PC-3 (cell line): ENCODE measurements at regions not wholly inside any gene's neighbourhood (a gene's known extent, or its start where the extent isn't known, plus 50 kb on each side); places are given as distances from the start of the nearest gene placed in this dataset.

Experiments
- ATAC-seq: fragments of 200-7000 bp; cut with Tn5 transposase; 2 replicates; pipeline ENCODE4 v1.9.1; 2020; ENCODE audit warnings: mild to moderate bottlenecking, moderate library complexity
- BruUV-seq: library from RNA; stranded (reverse); fragments of 400-500 nt; replicated peaks from 2 replicates; lab custom pipeline; 2021; lab: Mats Ljungman, UMichigan
- CTCF ChIA-PET: fragments of 300-600 bp; sonication (Branson Sonifier 250); formaldehyde crosslinking; loops from one replicate; lab custom pipeline; 2022; ENCODE audit warnings: antibody characterized with exemption; lab: Charles Lee
- POLR2A ChIA-PET: fragments of 300-600 bp; sonication (Branson Sonifier 250); formaldehyde crosslinking; loops from one replicate; lab custom pipeline; 2022; ENCODE audit warnings: antibody characterized with exemption; ENCODE audit not compliant: unreplicated experiment; lab: Charles Lee
- DNase-seq: peaks from one replicate; pipeline ENCODE4 v3.0.0-alpha.2; 2015
- H2AFZ ChIP-seq: fragments of 300-600 bp; sonication (generic); 2 replicates; pipeline ENCODE4 v1.6.0; 2016; ENCODE audit warnings: antibody characterized with exemption, low read length
- H3F3A ChIP-seq: fragments of 300-600 bp; sonication (generic); one replicate; pipeline ENCODE4 v1.6.0; 2017; ENCODE audit warnings: antibody characterized with exemption, low read length, control low read depth, mild to moderate bottlenecking; ENCODE audit not compliant: unreplicated experiment
- H3K27ac ChIP-seq: fragments of 300-600 bp; sonication (generic); 2 replicates; pipeline ENCODE4 v1.5.1; 2016; ENCODE audit warnings: mild to moderate bottlenecking, low read length
- H3K27me3 ChIP-seq: fragments of 300-600 bp; sonication (generic); 2 replicates; pipeline ENCODE4 v1.6.1; 2016; ENCODE audit warnings: low read length, mixed read lengths
- H3K36me3 ChIP-seq: fragments of 300-600 bp; sonication (generic); 2 replicates; pipeline ENCODE4 v1.6.1; 2016; ENCODE audit warnings: low read depth, mixed run types, low read length, mixed read lengths
- H3K4me1 ChIP-seq: fragments of 300-600 bp; sonication (generic); 2 replicates; pipeline ENCODE4 v1.5.1; 2016; ENCODE audit warnings: low read length; ENCODE audit not compliant: insufficient read depth
- H3K4me2 ChIP-seq: fragments of 300-600 bp; sonication (generic); 2 replicates; pipeline ENCODE4 v1.6.0; 2016; ENCODE audit warnings: low read length
- H3K4me3 ChIP-seq: fragments of 300-600 bp; sonication (generic); 2 replicates; pipeline ENCODE4 v1.5.1; 2016; ENCODE audit warnings: mild to moderate bottlenecking, low read length, mixed read lengths
- H3K79me2 ChIP-seq: fragments of 300-600 bp; sonication (generic); 2 replicates; pipeline ENCODE4 v1.6.1; 2017; ENCODE audit warnings: low read length, mixed read lengths
- H3K9ac ChIP-seq: fragments of 300-600 bp; sonication (generic); 2 replicates; pipeline ENCODE4 v1.6.0; 2016; ENCODE audit warnings: mild to moderate bottlenecking, low read length
- H3K9me2 ChIP-seq: fragments of 300-600 bp; sonication (generic); replicated peaks from 2 replicates; pipeline ENCODE4 v1.6.1; 2016; ENCODE audit warnings: mixed run types, low read length, mixed read lengths
- H3K9me3 ChIP-seq: fragments of 300-600 bp; sonication (generic); 2 replicates; pipeline ENCODE4 v1.6.1; 2016; ENCODE audit warnings: low read length, mixed read lengths
- H4K20me1 ChIP-seq: fragments of 300-600 bp; sonication (generic); 2 replicates; pipeline ENCODE4 v1.6.1; 2016; ENCODE audit warnings: low read length, mixed read lengths
- EZH2 ChIP-seq: fragments of 300-600 bp; sonication (generic); IDR thresholded peaks from one replicate; pipeline ENCODE4 v1.6.1; 2017; ENCODE audit warnings: antibody characterized with exemption, mild to moderate bottlenecking, low read length; ENCODE audit not compliant: unreplicated experiment
- EZH2phosphoT487 ChIP-seq: fragments of 300-600 bp; sonication (generic); IDR thresholded peaks from 2 replicates; pipeline ENCODE4 v1.6.1; 2018; ENCODE audit warnings: mild to moderate bottlenecking, antibody characterized with exemption, low read length, borderline replicate concordance
- intact Hi-C: fragments of 100-400 bp; cut with micrococcal nuclease; formaldehyde crosslinking; loops from 2 replicates; pipeline ENCODE4 v1.9.0; 2023
- TF ChIP-seq, protein P1 (sequence below): fragments of 300-600 bp; sonication (generic); conservative IDR thresholded peaks from 2 replicates; pipeline ENCODE4 v1.5.1; 2017; ENCODE audit warnings: antibody characterized with exemption, low read depth, mild to moderate bottlenecking, low read length

- Histone ChIP-seq H4K20me1 (no peaks in the 10 kb centered on the region), H3K27ac (no peak overlapping the region), H3K36me3 (no peaks in the 10 kb centered on the region), H3K4me2 (no peak overlapping the region), H3K9me2 (no peaks in the 10 kb centered on the region), H3K79me2 (no peaks in the 10 kb centered on the region), H3K4me3 (no peak overlapping the region), H3K9ac (no peak overlapping the region), H3F3A (no peaks in the 10 kb centered on the region), H3K27me3 (no peaks in the 10 kb centered on the region), H3K4me1 (no peaks in the 10 kb centered on the region; the same call in 1 of the 2 replicates), H3K9me3 (no peaks in the 10 kb centered on the region), H2AFZ (no peak overlapping the region)
- CTCF ChIA-PET, result no interaction called here
- peak; percentile 12; the same call in 1 of the 2 replicates for ATAC-seq
- TF ChIP-seq EZH2phosphoT487 (no peak), EZH2 (no peak)
- TF ChIP-seq, protein P1, sequence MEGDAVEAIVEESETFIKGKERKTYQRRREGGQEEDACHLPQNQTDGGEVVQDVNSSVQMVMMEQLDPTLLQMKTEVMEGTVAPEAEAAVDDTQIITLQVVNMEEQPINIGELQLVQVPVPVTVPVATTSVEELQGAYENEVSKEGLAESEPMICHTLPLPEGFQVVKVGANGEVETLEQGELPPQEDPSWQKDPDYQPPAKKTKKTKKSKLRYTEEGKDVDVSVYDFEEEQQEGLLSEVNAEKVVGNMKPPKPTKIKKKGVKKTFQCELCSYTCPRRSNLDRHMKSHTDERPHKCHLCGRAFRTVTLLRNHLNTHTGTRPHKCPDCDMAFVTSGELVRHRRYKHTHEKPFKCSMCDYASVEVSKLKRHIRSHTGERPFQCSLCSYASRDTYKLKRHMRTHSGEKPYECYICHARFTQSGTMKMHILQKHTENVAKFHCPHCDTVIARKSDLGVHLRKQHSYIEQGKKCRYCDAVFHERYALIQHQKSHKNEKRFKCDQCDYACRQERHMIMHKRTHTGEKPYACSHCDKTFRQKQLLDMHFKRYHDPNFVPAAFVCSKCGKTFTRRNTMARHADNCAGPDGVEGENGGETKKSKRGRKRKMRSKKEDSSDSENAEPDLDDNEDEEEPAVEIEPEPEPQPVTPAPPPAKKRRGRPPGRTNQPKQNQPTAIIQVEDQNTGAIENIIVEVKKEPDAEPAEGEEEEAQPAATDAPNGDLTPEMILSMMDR, result no peak
- intact Hi-C loops, result no loop called here
- BruUV-seq, result no TSS peak
- no peak for DNase-seq
- POLR2A ChIA-PET, result no interaction called here
Observed at GRCh38 chr6:82612475-82613039, 248.9 kb downstream of the TPBG start.

GRCh38 chr6:82614518-82614917, 250.9 kb downstream of the TPBG start:
- Histone ChIP-seq H3K27ac (no peak overlapping the region), H3K9ac (no peak overlapping the region), H3K27me3 (no peaks in the 10 kb centered on the region), H3F3A (no peaks in the 10 kb centered on the region), H3K9me2 (no peaks in the 10 kb centered on the region), H2AFZ (no peak overlapping the region), H3K79me2 (no peaks in the 10 kb centered on the region), H3K9me3 (no peaks in the 10 kb centered on the region), H3K4me3 (no peak overlapping the region), H3K4me2 (no peak overlapping the region), H3K36me3 (no peaks in the 10 kb centered on the region), H3K4me1 (no peaks in the 10 kb centered on the region; the same call in 1 of the 2 replicates), H4K20me1 (no peaks in the 10 kb centered on the region)
- intact Hi-C loops, result no loop called here
- POLR2A ChIA-PET, result no interaction called here
- CTCF ChIA-PET, result no interaction called here
- no peak for DNase-seq
- no peak for ATAC-seq
- TF ChIP-seq, protein P1, result no peak
- TF ChIP-seq EZH2phosphoT487 (no peak), EZH2 (no peak)
- no TSS peak for BruUV-seq

DNA sequence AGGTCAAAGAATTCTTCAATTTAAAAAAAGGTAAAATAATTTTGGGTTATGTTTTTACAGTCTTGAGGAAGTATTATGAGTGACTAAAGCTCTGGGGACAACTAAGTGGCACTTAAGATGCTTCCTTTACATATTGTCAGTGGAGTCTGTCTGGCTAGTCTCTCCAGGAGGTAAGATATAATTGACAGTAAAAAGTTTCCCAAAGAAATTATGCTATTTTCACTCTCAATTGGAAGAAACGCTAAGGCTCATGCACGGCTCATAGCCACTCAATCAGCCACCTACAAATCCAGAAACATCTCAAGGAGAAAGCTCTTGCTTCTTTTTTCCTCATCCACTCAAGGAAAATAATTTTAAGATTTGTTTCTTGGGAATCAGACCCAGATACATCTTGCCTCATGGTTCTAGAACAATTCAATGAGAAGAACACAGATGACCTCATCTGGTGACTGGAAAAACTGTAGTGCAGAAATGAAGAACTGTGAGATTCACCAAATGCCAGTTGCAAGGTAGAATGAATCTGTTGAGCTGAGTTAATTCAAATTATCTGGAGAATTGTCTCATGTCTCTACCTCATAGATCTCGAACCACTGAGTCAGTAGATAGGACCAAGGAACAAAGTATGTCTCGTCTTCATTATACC, 252.9 kb downstream of the TPBG start:
- Histone ChIP-seq H3K9ac (no peak overlapping the region), H3K9me3 (no peaks in the 10 kb centered on the region), H3K4me1 (no peaks in the 10 kb centered on the region; the same call in 1 of the 2 replicates), H3F3A (no peaks in the 10 kb centered on the region), H4K20me1 (no peaks in the 10 kb centered on the region), H3K4me3 (no peak overlapping the region), H3K27ac (no peak overlapping the region), H3K79me2 (no peaks in the 10 kb centered on the region), H2AFZ (no peak overlapping the region), H3K4me2 (no peak overlapping the region), H3K36me3 (no peaks in the 10 kb centered on the region), H3K9me2 (no peaks in the 10 kb centered on the region), H3K27me3 (no peaks in the 10 kb centered on the region)
- ChIA-PET CTCF (no interaction called here), POLR2A (interaction anchor here (0.6 kb wide), 1 partner anchor 362 kb away, joined by 10 read pairs; no protein-coding TSS in a partner anchor)
- ATAC-seq, result no peak
- TF ChIP-seq, protein P1, result 0 out of 2 replicates have a peak, but pooled peaks have one; percentile 14
- no peak for TF ChIP-seq EZH2
- BruUV-seq, result no TSS peak
- DNase-seq, result no peak
- intact Hi-C loops, result no loop called here
